K562 (cell line): ENCODE measurements at regions not wholly inside any gene's neighbourhood (a gene's known extent, or its start where the extent isn't known, plus 50 kb on each side); places are given as distances from the start of the nearest gene placed in this dataset.

Experiments used
- ATAC-seq: fragments of 200-7000 bp; cut with Tn5 transposase; 3 replicates; pipeline ENCODE4 v1.9.1; 2020; ENCODE audit warnings: moderate library complexity
- BruUV-seq: library from RNA; stranded (reverse); fragments of 400-500 nt; replicated peaks from 2 replicates; lab custom pipeline; 2021; lab: Mats Ljungman, UMichigan
- CTCF ChIA-PET: fragments of 300-600 bp; formaldehyde crosslinking; extraction: SDS; loops from one replicate; lab custom pipeline; 2021; ENCODE audit warnings: low intra/inter-chr PET ratio; lab: Yijun Ruan, JAX
- POLR2A ChIA-PET: fragments of 300-600, 350-650 bp; sonication (Branson Sonifier 250); formaldehyde crosslinking; extraction: SDS; loops from one replicate; lab custom pipeline; 2021; ENCODE audit warnings: antibody characterized with exemption, inconsistent platforms; lab: Yijun Ruan, JAX
- DNase-seq, 4 experiments: peaks; one replicate each; pipeline versions ENCODE4 v3.0.0 to v3.0.0-alpha.2; 2011 to 2018; ENCODE audit warnings: low spot score in 3 of 4, mixed read lengths in 3 of 4; ENCODE audit errors: extremely low read depth in 1 of 4
- FAIRE-seq: peaks from 2 replicates; lab custom pipeline; 2011; peaks lifted over from hg19 to GRCh38; lab: Jason Lieb, UNC
- H2AFZ ChIP-seq: 2 replicates; pipeline ENCODE4 v1.6.0; 2011; ENCODE audit warnings: low read depth, low read length, control low read depth, inconsistent platforms
- H3K27ac ChIP-seq: fragments of 200-600 bp; 3 replicates; pipeline ENCODE4 v1.8.0; 2011; ENCODE audit warnings: low read depth, mild to moderate bottlenecking, control low read depth, inconsistent platforms, low read length, moderate library complexity, mixed read lengths; ENCODE audit errors: extremely low read depth
- H3K27me3 ChIP-seq, 2 experiments: fragments of 300-600 bp in 1 of 2; 2 replicates in 1 of 2; 3 replicates in 1 of 2; pipeline versions ENCODE4 v1.6.0 to v1.8.0; 2011; ENCODE audit warnings: inconsistent platforms in 2 of 2, low read length in 2 of 2, mild to moderate bottlenecking in 1 of 2, mixed read lengths in 1 of 2, moderate library complexity in 1 of 2; ENCODE audit not compliant: control insufficient read depth in 2 of 2, insufficient read depth in 2 of 2
- H3K36me3 ChIP-seq: fragments of 300-600 bp; 3 replicates; pipeline ENCODE4 v1.8.0; 2011; ENCODE audit warnings: mild to moderate bottlenecking, low read length, inconsistent platforms; ENCODE audit not compliant: control insufficient read depth, insufficient read depth
- H3K4me1 ChIP-seq, 2 experiments: fragments of 200-600 bp in 1 of 2; replicated peaks in 1 of 2; 2 replicates in 1 of 2; 3 replicates in 1 of 2; pipeline versions ENCODE4 v1.5.1 to v1.8.0; 2011; ENCODE audit warnings: inconsistent platforms in 2 of 2, low read length in 2 of 2, mild to moderate bottlenecking in 1 of 2, mixed read lengths in 1 of 2, moderate library complexity in 1 of 2; ENCODE audit not compliant: control insufficient read depth in 2 of 2, insufficient read depth in 2 of 2
- H3K4me2 ChIP-seq: 2 replicates; pipeline ENCODE4 v1.6.1; 2011; ENCODE audit warnings: low read length, control low read depth, inconsistent platforms, mixed read lengths; ENCODE audit not compliant: insufficient read depth
- H3K4me3 ChIP-seq: fragments of 200-600 bp; sonication (generic), shearing (Covaris generic); 2 replicates; pipeline ENCODE4 v1.5.1; 2016; ENCODE audit warnings: control low read depth, inconsistent platforms
- H3K79me2 ChIP-seq: fragments of 200-600 bp; 3 replicates; pipeline ENCODE4 v1.8.0; 2011; ENCODE audit warnings: low read length, inconsistent platforms; ENCODE audit not compliant: control insufficient read depth, insufficient read depth
- H3K9ac ChIP-seq, 2 experiments: 2 replicates each; pipeline versions ENCODE4 v1.6.0 to v1.6.1; 2011; ENCODE audit warnings: low read depth in 2 of 2, low read length in 2 of 2, control low read depth in 1 of 2, inconsistent platforms in 1 of 2, mild to moderate bottlenecking in 1 of 2, mixed read lengths in 1 of 2; ENCODE audit not compliant: insufficient read depth in 1 of 2
- H3K9me1 ChIP-seq: one replicate; pipeline ENCODE4 v1.6.0; 2011; ENCODE audit warnings: inconsistent platforms, mild to moderate bottlenecking, low read length, moderate library complexity; ENCODE audit not compliant: control insufficient read depth, insufficient read depth
- H3K9me3 ChIP-seq: replicated peaks from 2 replicates; pipeline ENCODE4 v1.5.1; 2011; ENCODE audit warnings: low read depth, low read length, inconsistent platforms; ENCODE audit not compliant: control insufficient read depth, insufficient read depth
- H4K20me1 ChIP-seq: replicated peaks from 2 replicates; pipeline ENCODE4 v1.6.1; 2011; ENCODE audit warnings: low read length, inconsistent platforms, mixed read lengths; ENCODE audit not compliant: control insufficient read depth, insufficient read depth
- CCAR2 ChIP-seq: fragments of 200-400 bp; formaldehyde crosslinking; IDR thresholded peaks from 2 replicates; pipeline ENCODE4 v1.6.1; 2017; ENCODE audit warnings: mild to moderate bottlenecking, low read depth, low read length
- COPS2 ChIP-seq: fragments of 450-650 bp; conservative IDR thresholded peaks from 2 replicates; pipeline ENCODE4 v1.6.1; 2016; ENCODE audit warnings: mild to moderate bottlenecking, moderate library complexity
- DLX4 ChIP-seq: fragments of 250-450 bp; sonication (Bioruptor Pico); IDR thresholded peaks from 2 replicates; pipeline ENCODE4 v1.6.1; 2021; ENCODE audit warnings: mild to moderate bottlenecking
- E2F5 ChIP-seq: sonication (generic); formaldehyde crosslinking; IDR thresholded peaks from 2 replicates; pipeline ENCODE4 v1.8.0; 2022; ENCODE audit warnings: mild to moderate bottlenecking, missing genetic modification reagents
- HNRNPLL ChIP-seq: fragments of 200-400 bp; formaldehyde crosslinking; IDR thresholded peaks from 2 replicates; pipeline ENCODE4 v1.6.1; 2017; ENCODE audit warnings: low read length, low read depth, mild to moderate bottlenecking; ENCODE audit not compliant: poor library complexity, severe bottlenecking
- MEIS2 ChIP-seq: fragments of 450-650 bp; IDR thresholded peaks from 2 replicates; pipeline ENCODE4 v1.6.1; 2014; ENCODE audit warnings: mild to moderate bottlenecking; ENCODE audit not compliant: partially characterized antibody
- MLLT1 ChIP-seq, 2 experiments: fragments of 450-650 bp; IDR thresholded peaks; 2 replicates each; pipeline ENCODE4 v1.6.1; 2016
- POLR3G ChIP-seq: IDR thresholded peaks from 2 replicates; pipeline ENCODE4 v1.6.1; 2011; ENCODE audit not compliant: insufficient read length, insufficient replicate concordance; ENCODE audit errors: extremely low read depth
- SREBF1 ChIP-seq: fragments of 150-350 bp; IDR thresholded peaks from 2 replicates; pipeline ENCODE4 v1.6.1; 2014; ENCODE audit warnings: antibody characterized with exemption, low read depth, low read length, borderline replicate concordance
- TAF1 ChIP-seq: IDR thresholded peaks from 2 replicates; pipeline ENCODE4 v1.6.1; 2011; ENCODE audit warnings: mild to moderate bottlenecking, low read length, moderate library complexity; ENCODE audit not compliant: insufficient read depth, control insufficient read depth, severe bottlenecking; ENCODE audit errors: extremely low read depth
- TSC22D4 ChIP-seq: fragments of 450-650 bp; IDR thresholded peaks from 2 replicates; pipeline ENCODE4 v1.6.1; 2016; ENCODE audit warnings: missing genetic modification characterization, missing biosample characterization, control low read depth
- ZBTB43 ChIP-seq: sonication (generic); formaldehyde crosslinking; IDR thresholded peaks from 2 replicates; pipeline ENCODE4 v1.8.0; 2023; ENCODE audit warnings: mild to moderate bottlenecking, missing genetic modification reagents
- ZNF140 ChIP-seq: fragments of 250-450 bp; sonication (Bioruptor Pico); IDR thresholded peaks from 2 replicates; pipeline ENCODE4 v1.8.0; 2021; ENCODE audit warnings: moderate library complexity, mild to moderate bottlenecking, inconsistent platforms
- ZNF23 ChIP-seq: fragments of 250-450 bp; sonication (Bioruptor Pico); IDR thresholded peaks from 2 replicates; pipeline ENCODE4 v1.4.0; 2020; ENCODE audit warnings: mild to moderate bottlenecking
- ZNF316 ChIP-seq: fragments of 450-650 bp; IDR thresholded peaks from 2 replicates; pipeline ENCODE4 v1.6.1; 2016
- ZNF512 ChIP-seq: IDR thresholded peaks from 2 replicates; pipeline ENCODE4 v1.6.1; 2016; ENCODE audit warnings: missing genetic modification characterization, missing compliant biosample characterization
- WGBS: fragments of 100-300 bp; shearing (Covaris generic); methylation state at CpG from one replicate; pipeline ENCODE4 v1.1.6; 2016; ENCODE audit warnings: low coverage, mixed read lengths; ENCODE audit not compliant: insufficient coverage; ENCODE audit errors: missing lambda C conversion rate; 5-methylcytosine and 5-hydroxymethylcytosine counted together
- in situ Hi-C: fragments of 300-500 bp; cut with MboI; formaldehyde crosslinking; loops from 4 replicates; pipeline ENCODE4 v1.15.0; 2018; ENCODE audit warnings: inconsistent platforms, mixed read lengths
- intact Hi-C: fragments of 100-400 bp; cut with micrococcal nuclease; formaldehyde crosslinking; loops from 2 replicates; pipeline ENCODE4 v1.14.2; 2022

- POLR2A ChIA-PET: interaction anchor here (0.8 kb wide), 1 partner anchor 9 kb away, joined by 4 read pairs; no protein-coding TSS in a partner anchor
- no peaks in the 10 kb centered on the region for H3K9me3 ChIP-seq
- intact Hi-C loops: no loop called here
- H3K9ac ChIP-seq: no peak overlapping the region
- in situ Hi-C loops: no loop called here
- no peaks in the 10 kb centered on the region for H3K9me1 ChIP-seq
- H3K36me3 ChIP-seq: no peaks in the 10 kb centered on the region
- no peak for DNase-seq
- H3K4me1 ChIP-seq: no peaks in the 10 kb centered on the region
- WGBS: 2% methylated on average over 6 of the region's 7 CpGs
- no peak overlapping the region for H3K4me3 ChIP-seq
- no peak overlapping the region for H3K27ac ChIP-seq
- peaks cover 0 to 24% of the 10 kb centered on the region in 2 experiments; a peak in 2 of 5 replicates for H3K27me3 ChIP-seq
- no peak overlapping the region for H2AFZ ChIP-seq
- H4K20me1 ChIP-seq: no peaks in the 10 kb centered on the region
- no peak for FAIRE-seq
- CTCF ChIA-PET: no interaction called here
- BruUV-seq: no TSS peak
- H3K4me2 ChIP-seq: no peak overlapping the region
- ATAC-seq: no peak
- H3K79me2 ChIP-seq: no peaks in the 10 kb centered on the region
- TF ChIP-seq TSC22D4 (tag): no peak
- no peak for TF ChIP-seq MLLT1 (IDR thresholded peaks at IDR 0.05)
- no peak for TF ChIP-seq COPS2
- no peak for TF ChIP-seq MEIS2
- no peak for TF ChIP-seq HNRNPLL
- no peak for TF ChIP-seq CCAR2
- no peak for TF ChIP-seq ZBTB43 (CRISPR knock-in tag)
- no peak for TF ChIP-seq ZNF316
- TF ChIP-seq TAF1: no peak
- no peak for TF ChIP-seq ZNF512 (tag)
- no peak for TF ChIP-seq ZNF23 (CRISPR knock-in tag)
- no peak for TF ChIP-seq SREBF1
- no peak for TF ChIP-seq DLX4
- TF ChIP-seq E2F5 (CRISPR knock-in tag): no peak
- TF ChIP-seq ZNF140 (CRISPR knock-in tag): no peak
- TF ChIP-seq POLR3G: no peak
These were observed 91.8 kb downstream of the PDCL3 start for GRCh38 chr2:100654611-100655010.
